Anterior cingulate cortex (tissue), 58 donors: ENCODE measurements at regions not wholly inside any gene's neighbourhood (a gene's known extent, or its start where the extent isn't known, plus 50 kb on each side); places are given as distances from the start of the nearest gene placed in this dataset.
A peak's percentile ranks its signal among the peaks of the same experiment; 100 is the strongest.

ENCODE experiments used
- DNase-seq, 58 donors: peaks; one replicate each; lab custom pipeline; 2025; lab: John Stamatoyannopoulos, UW

- no peak for DNase-seq
Observed at GRCh38 chr1:201759194-201759815, 69.7 kb upstream of the IPO9 start.

GRCh38 chr1:201760516-201760915 is 68.4 kb upstream of the IPO9 start:
- DNase-seq, result no peak

GRCh38 chr1:201761178-201761577 is 67.8 kb upstream of the IPO9 start:
- no peak for DNase-seq

GRCh38 chr1:201761871-201762270 is 67.1 kb upstream of the IPO9 start:
- no peak for DNase-seq

- no peak for DNase-seq
Observed at GRCh38 chr1:201762381-201762780, 66.6 kb upstream of the IPO9 start.

GRCh38 chr1:201763455-201764140 is 65.4 kb upstream of the IPO9 start:
- DNase-seq, result peak in 3 of 58 donors; percentile 23 to 36 (median 30)

GRCh38 chr1:201764166-201764565 is 64.8 kb upstream of the IPO9 start:
- DNase-seq, result no peak

- DNase-seq, result no peak
Observed at GRCh38 chr1:201764579-201764978, 64.4 kb upstream of the IPO9 start.

GRCh38 chr1:201766131-201766866 is 62.7 kb upstream of the IPO9 start:
- DNase-seq, result no peak

GRCh38 chr1:201767339-201767738 is 61.6 kb upstream of the IPO9 start:
- DNase-seq, result no peak

- no peak for DNase-seq
Observed at GRCh38 chr1:201769072-201769471, 59.9 kb upstream of the IPO9 start.

GRCh38 chr1:201769966-201770365 is 59.0 kb upstream of the IPO9 start:
- DNase-seq, result peak in 55 of 58 donors; percentile 27 to 96 (median 80)

GRCh38 chr1:201771466-201771865 is 57.5 kb upstream of the IPO9 start:
- DNase-seq, result no peak

GRCh38 chr1:201772178-201772577 is 56.8 kb upstream of the IPO9 start:
- DNase-seq, result no peak

GRCh38 chr1:201773764-201774163 is 55.2 kb upstream of the IPO9 start:
- no peak for DNase-seq

GRCh38 chr1:201774224-201774982 is 54.6 kb upstream of the IPO9 start:
- no peak for DNase-seq

GRCh38 chr1:201774983-201775344 is 54.0 kb upstream of the IPO9 start:
- DNase-seq, result no peak

- no peak for DNase-seq
Observed at GRCh38 chr1:201775380-201775779, 53.6 kb upstream of the IPO9 start.

- peak in 1 of 58 donors; percentile 20 for DNase-seq
Observed at GRCh38 chr1:201778279-201779065, 50.5 kb upstream of the IPO9 start.
